K562 (cell line): ENCODE measurements at regions not wholly inside any gene's neighbourhood (a gene's known extent, or its start where the extent isn't known, plus 50 kb on each side); places are given as distances from the start of the nearest gene placed in this dataset.

Experiments used
- DMBX1 ChIP-seq: fragments of 250-450 bp; sonication (Bioruptor Pico); IDR thresholded peaks from 2 replicates; pipeline ENCODE4 v1.8.0; 2022; ENCODE audit warnings: inconsistent platforms, mild to moderate bottlenecking, moderate library complexity, borderline replicate concordance
- E2F3 ChIP-seq: fragments of 250-450 bp; sonication (Bioruptor Pico); IDR thresholded peaks from 2 replicates; pipeline ENCODE4 v1.4.0; 2020; ENCODE audit warnings: mild to moderate bottlenecking
- EP300 ChIP-seq: IDR thresholded peaks from 2 replicates; pipeline ENCODE4 v1.6.1; 2012; ENCODE audit warnings: low read length, improper control_type of control experiment
- L3MBTL2 ChIP-seq: fragments of 450-650 bp; IDR thresholded peaks from 2 replicates; pipeline ENCODE4 v1.6.1; 2016; ENCODE audit warnings: mild to moderate bottlenecking, moderate library complexity
- LEF1 ChIP-seq: fragments of 450-650 bp; IDR thresholded peaks from 2 replicates; pipeline ENCODE4 v1.6.1; 2016; ENCODE audit warnings: mild to moderate bottlenecking
- NCOA6 ChIP-seq: fragments of 450-650 bp; IDR thresholded peaks from 2 replicates; pipeline ENCODE4 v1.6.1; 2017; ENCODE audit warnings: mild to moderate bottlenecking
- NELFE ChIP-seq: IDR thresholded peaks from 2 replicates; pipeline ENCODE4 v1.6.1; 2011; ENCODE audit warnings: mild to moderate bottlenecking; ENCODE audit not compliant: insufficient read depth, insufficient read length
- POLR3A ChIP-seq: IDR thresholded peaks from 2 replicates; pipeline ENCODE4 v1.6.1; 2011; ENCODE audit warnings: borderline replicate concordance, mild to moderate bottlenecking, moderate library complexity; ENCODE audit not compliant: insufficient read length, insufficient read depth; ENCODE audit errors: extremely low read depth
- RAD21 ChIP-seq, 2 experiments: fragments of 250-450 bp in 1 of 2; fragments of 450-650 bp in 1 of 2; sonication (Bioruptor Pico) in 1 of 2; formaldehyde crosslinking in 1 of 2; IDR thresholded peaks in 1 of 2; conservative IDR thresholded peaks in 1 of 2; 2 replicates each; pipeline versions ENCODE4 v1.4.0 to v1.8.0; 2020 to 2022; ENCODE audit warnings: mild to moderate bottlenecking in 2 of 2, moderate library complexity in 1 of 2
- RBM14 ChIP-seq: fragments of 200-400 bp; formaldehyde crosslinking; IDR thresholded peaks from 2 replicates; pipeline ENCODE4 v1.6.1; 2018; ENCODE audit warnings: low read depth, mild to moderate bottlenecking, low read length, moderate library complexity, borderline replicate concordance; ENCODE audit not compliant: insufficient read depth
- SMAD1 ChIP-seq: fragments of 150-350 bp; IDR thresholded peaks from 2 replicates; pipeline ENCODE4 v1.6.1; 2014; ENCODE audit warnings: low read length, low read depth; ENCODE audit not compliant: partially characterized antibody
- SMC3 ChIP-seq: conservative IDR thresholded peaks from 2 replicates; pipeline ENCODE4 v1.6.1; 2011; ENCODE audit warnings: low read depth, low read length, improper control_type of control experiment; ENCODE audit not compliant: insufficient read depth
- SP1 ChIP-seq: sonication (generic); formaldehyde crosslinking; IDR thresholded peaks from 2 replicates; pipeline ENCODE4 v1.8.1; 2022; ENCODE audit warnings: mild to moderate bottlenecking, missing genetic modification reagents
- TCF7 ChIP-seq: sonication (generic); IDR thresholded peaks from 2 replicates; pipeline ENCODE4 v1.6.1; 2016; ENCODE audit warnings: antibody characterized with exemption, borderline replicate concordance
- VEZF1 ChIP-seq: fragments of 200-800 bp; sonication (Bioruptor generic); IDR thresholded peaks from 2 replicates; pipeline ENCODE4 v1.6.1; 2017; ENCODE audit warnings: missing genetic modification characterization, missing compliant biosample characterization
- ZNF134 ChIP-seq: fragments of 250-450 bp; sonication (Bioruptor Pico); conservative IDR thresholded peaks from 2 replicates; pipeline ENCODE4 v1.4.0; 2020
- ZNF354B ChIP-seq: fragments of 250-450 bp; sonication (Bioruptor Pico); IDR thresholded peaks from 2 replicates; pipeline ENCODE4 v1.4.0; 2020
- ZNF589 ChIP-seq: fragments of 200-800 bp; sonication (Bioruptor generic); IDR thresholded peaks from 2 replicates; pipeline ENCODE4 v1.6.1; 2016; ENCODE audit warnings: low read depth, missing genetic modification characterization, missing compliant biosample characterization
- TF ChIP-seq, protein P1 (sequence below): sonication (generic); formaldehyde crosslinking; IDR thresholded peaks from 2 replicates; pipeline ENCODE4 v1.8.0; 2022; ENCODE audit warnings: missing genetic modification reagents, mild to moderate bottlenecking, moderate library complexity, borderline replicate concordance
- TF ChIP-seq, protein P2 (sequence below): fragments of 200-800 bp; sonication (Bioruptor generic); IDR thresholded peaks from 2 replicates; pipeline ENCODE4 v1.6.1; 2016; ENCODE audit warnings: missing genetic modification characterization, missing compliant biosample characterization

DNA sequence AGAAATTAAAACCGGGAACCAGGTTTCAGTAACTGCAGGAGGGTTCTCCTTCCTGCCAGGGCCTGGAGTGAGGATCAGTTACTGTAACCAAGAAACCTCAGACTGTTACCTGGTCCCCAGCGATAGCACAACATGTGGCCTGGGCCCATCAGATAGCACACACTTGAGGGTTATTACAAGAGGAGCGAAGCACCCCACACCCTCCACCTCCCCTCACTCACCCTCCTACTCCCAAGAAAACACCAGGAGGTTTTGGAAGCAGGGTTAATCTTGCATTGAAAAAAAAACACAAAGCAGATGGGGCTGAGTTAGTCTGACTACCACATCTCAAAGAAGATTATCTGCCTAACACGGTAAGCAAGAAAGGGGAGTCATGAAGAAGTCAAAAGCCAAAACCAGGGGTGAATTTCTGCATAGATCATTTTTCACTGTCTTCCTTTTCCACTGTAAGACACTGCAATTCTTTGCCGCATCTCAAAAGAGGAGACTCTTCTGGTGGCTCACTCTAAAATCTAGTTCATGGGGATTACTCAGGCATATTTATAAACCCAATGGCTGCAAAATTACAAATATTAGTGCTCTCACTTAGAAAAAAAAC, 75.9 kb upstream of the DOCK9 start (continued):
- TF ChIP-seq, protein P1, sequence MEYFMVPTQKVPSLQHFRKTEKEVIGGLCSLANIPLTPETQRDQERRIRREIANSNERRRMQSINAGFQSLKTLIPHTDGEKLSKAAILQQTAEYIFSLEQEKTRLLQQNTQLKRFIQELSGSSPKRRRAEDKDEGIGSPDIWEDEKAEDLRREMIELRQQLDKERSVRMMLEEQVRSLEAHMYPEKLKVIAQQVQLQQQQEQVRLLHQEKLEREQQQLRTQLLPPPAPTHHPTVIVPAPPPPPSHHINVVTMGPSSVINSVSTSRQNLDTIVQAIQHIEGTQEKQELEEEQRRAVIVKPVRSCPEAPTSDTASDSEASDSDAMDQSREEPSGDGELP (CRISPR knock-in tag), result peak; percentile 78
- TF ChIP-seq RAD21 (CRISPR knock-in tag; conservative IDR thresholded peaks at IDR 0.05 in 1 of 2, IDR thresholded peaks at IDR 0.05 in 1 of 2), result 0 out of 4 replicates have a peak, but pooled peaks of 1 of the 2 experiments have one; percentile 8
- TF ChIP-seq L3MBTL2, result peak; percentile 75
- TF ChIP-seq TCF7, result peak; percentile 22; the same call in 1 of the 2 replicates
- TF ChIP-seq E2F3 (CRISPR knock-in tag), result no peak
- TF ChIP-seq POLR3A, result no peak
- TF ChIP-seq, protein P2, sequence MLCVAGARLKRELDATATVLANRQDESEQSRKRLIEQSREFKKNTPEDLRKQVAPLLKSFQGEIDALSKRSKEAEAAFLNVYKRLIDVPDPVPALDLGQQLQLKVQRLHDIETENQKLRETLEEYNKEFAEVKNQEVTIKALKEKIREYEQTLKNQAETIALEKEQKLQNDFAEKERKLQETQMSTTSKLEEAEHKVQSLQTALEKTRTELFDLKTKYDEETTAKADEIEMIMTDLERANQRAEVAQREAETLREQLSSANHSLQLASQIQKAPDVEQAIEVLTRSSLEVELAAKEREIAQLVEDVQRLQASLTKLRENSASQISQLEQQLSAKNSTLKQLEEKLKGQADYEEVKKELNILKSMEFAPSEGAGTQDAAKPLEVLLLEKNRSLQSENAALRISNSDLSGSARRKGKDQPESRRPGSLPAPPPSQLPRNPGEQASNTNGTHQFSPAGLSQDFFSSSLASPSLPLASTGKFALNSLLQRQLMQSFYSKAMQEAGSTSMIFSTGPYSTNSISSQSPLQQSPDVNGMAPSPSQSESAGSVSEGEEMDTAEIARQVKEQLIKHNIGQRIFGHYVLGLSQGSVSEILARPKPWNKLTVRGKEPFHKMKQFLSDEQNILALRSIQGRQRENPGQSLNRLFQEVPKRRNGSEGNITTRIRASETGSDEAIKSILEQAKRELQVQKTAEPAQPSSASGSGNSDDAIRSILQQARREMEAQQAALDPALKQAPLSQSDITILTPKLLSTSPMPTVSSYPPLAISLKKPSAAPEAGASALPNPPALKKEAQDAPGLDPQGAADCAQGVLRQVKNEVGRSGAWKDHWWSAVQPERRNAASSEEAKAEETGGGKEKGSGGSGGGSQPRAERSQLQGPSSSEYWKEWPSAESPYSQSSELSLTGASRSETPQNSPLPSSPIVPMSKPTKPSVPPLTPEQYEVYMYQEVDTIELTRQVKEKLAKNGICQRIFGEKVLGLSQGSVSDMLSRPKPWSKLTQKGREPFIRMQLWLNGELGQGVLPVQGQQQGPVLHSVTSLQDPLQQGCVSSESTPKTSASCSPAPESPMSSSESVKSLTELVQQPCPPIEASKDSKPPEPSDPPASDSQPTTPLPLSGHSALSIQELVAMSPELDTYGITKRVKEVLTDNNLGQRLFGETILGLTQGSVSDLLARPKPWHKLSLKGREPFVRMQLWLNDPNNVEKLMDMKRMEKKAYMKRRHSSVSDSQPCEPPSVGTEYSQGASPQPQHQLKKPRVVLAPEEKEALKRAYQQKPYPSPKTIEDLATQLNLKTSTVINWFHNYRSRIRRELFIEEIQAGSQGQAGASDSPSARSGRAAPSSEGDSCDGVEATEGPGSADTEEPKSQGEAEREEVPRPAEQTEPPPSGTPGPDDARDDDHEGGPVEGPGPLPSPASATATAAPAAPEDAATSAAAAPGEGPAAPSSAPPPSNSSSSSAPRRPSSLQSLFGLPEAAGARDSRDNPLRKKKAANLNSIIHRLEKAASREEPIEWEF (CRISPR knock-in tag), result no peak
- peak; percentile 59; the same call in 1 of the 2 replicates for TF ChIP-seq DMBX1
- peak; percentile 98 for TF ChIP-seq EP300
- no peak for TF ChIP-seq SMC3
- no peak; the same call in 1 of the 2 replicates for TF ChIP-seq ZNF589 (CRISPR knock-in tag)
- TF ChIP-seq VEZF1 (CRISPR knock-in tag), result peak; percentile 92
- TF ChIP-seq NCOA6, result no peak
- peak; percentile 18; the same call in 1 of the 2 replicates for TF ChIP-seq SP1 (CRISPR knock-in tag)
- TF ChIP-seq SMAD1, result peak; percentile 79
- no peak for TF ChIP-seq RBM14
- TF ChIP-seq ZNF354B (CRISPR knock-in tag), result no peak
- no peak for TF ChIP-seq ZNF134
- no peak for TF ChIP-seq NELFE
- TF ChIP-seq LEF1, result peak; percentile 90
